H1 (cell line): ENCODE measurements at regions not wholly inside any gene's neighbourhood (a gene's known extent, or its start where the extent isn't known, plus 50 kb on each side); places are given as distances from the start of the nearest gene placed in this dataset.
A peak's percentile ranks its signal among the peaks of the same experiment; 100 is the strongest.

Experiments
- CTCF ChIA-PET: fragments of 300-600 bp; sonication (Branson Sonifier 250); formaldehyde crosslinking; loops from one replicate; lab custom pipeline; 2021; ENCODE audit not compliant: partially characterized antibody; lab: Charles Lee
- POLR2A ChIA-PET: fragments of 300-600 bp; sonication (Branson Sonifier 250); formaldehyde crosslinking; loops from one replicate; lab custom pipeline; 2021; ENCODE audit warnings: inconsistent platforms; ENCODE audit not compliant: partially characterized antibody; lab: Charles Lee
- DNase-seq, 2 experiments: peaks; one replicate each; pipeline versions ENCODE4 v3.0.0 to v3.0.0-alpha.2; 2010 to 2022; ENCODE audit warnings: low spot score in 2 of 2, low read depth in 1 of 2, mixed read lengths in 1 of 2
- FAIRE-seq: peaks from 2 replicates; lab custom pipeline; 2011; peaks lifted over from hg19 to GRCh38; lab: Jason Lieb, UNC
- H2AFZ ChIP-seq: 2 replicates; pipeline ENCODE4 v1.8.1; 2012; ENCODE audit warnings: low read length, inconsistent platforms
- H2AK5ac ChIP-seq: 2 replicates; pipeline ENCODE4 v1.6.1; 2013; ENCODE audit warnings: low read depth, low read length
- H2BK120ac ChIP-seq: replicated peaks from 2 replicates; pipeline ENCODE3; 2013; ENCODE audit warnings: low read depth, low read length, inconsistent platforms
- H2BK12ac ChIP-seq: 2 replicates; pipeline ENCODE4 v1.6.1; 2013; ENCODE audit warnings: low read depth, low read length
- H2BK15ac ChIP-seq: 2 replicates; pipeline ENCODE4 v1.6.1; 2013; ENCODE audit warnings: low read length
- H2BK20ac ChIP-seq: 2 replicates; pipeline ENCODE4 v1.6.1; 2013; ENCODE audit warnings: low read length
- H2BK5ac ChIP-seq: 2 replicates; pipeline ENCODE4 v1.6.1; 2013; ENCODE audit warnings: low read depth, low read length
- H3K14ac ChIP-seq: 2 replicates; pipeline ENCODE4 v1.6.1; 2013; ENCODE audit warnings: inconsistent platforms; ENCODE audit not compliant: insufficient read length
- H3K18ac ChIP-seq: 2 replicates; pipeline ENCODE4 v1.6.1; 2013; ENCODE audit warnings: low read length; ENCODE audit errors: extremely low read depth
- H3K23ac ChIP-seq: 2 replicates; pipeline ENCODE4 v1.6.1; 2013; ENCODE audit warnings: inconsistent platforms; ENCODE audit not compliant: insufficient read length
- H3K23me2 ChIP-seq: 2 replicates; pipeline ENCODE4 v1.6.1; 2013; ENCODE audit warnings: low read depth, low read length
- H3K27ac ChIP-seq: 2 replicates; pipeline ENCODE4 v1.6.1; 2011; ENCODE audit warnings: low read depth, low read length, inconsistent platforms
- H3K27me3 ChIP-seq, 4 experiments: replicated peaks in 1 of 4; 1 replicate in 1 of 4; 2 replicates in 3 of 4; pipeline versions ENCODE4 v1.6.1 to v1.8.1; 2011 to 2013; ENCODE audit warnings: low read length in 3 of 4, mild to moderate bottlenecking in 3 of 4, inconsistent platforms in 2 of 4, mixed read lengths in 2 of 4, moderate library complexity in 1 of 4; ENCODE audit not compliant: control insufficient read depth in 3 of 4, insufficient read depth in 3 of 4; ENCODE audit errors: extremely low read depth in 1 of 4
- H3K36me3 ChIP-seq, 4 experiments: 2 replicates each; pipeline versions ENCODE4 v1.6.1 to v1.8.1; 2011 to 2013; ENCODE audit warnings: mild to moderate bottlenecking in 4 of 4, low read length in 3 of 4, moderate library complexity in 2 of 4, control low read depth in 1 of 4, inconsistent platforms in 1 of 4; ENCODE audit not compliant: insufficient read depth in 4 of 4, control insufficient read depth in 2 of 4
- H3K4ac ChIP-seq: replicated peaks from 2 replicates; pipeline ENCODE3; 2013; ENCODE audit warnings: low read length, low read depth, mixed read lengths, inconsistent platforms; ENCODE audit not compliant: insufficient read length
- H3K4me1 ChIP-seq, 4 experiments: replicated peaks in 1 of 4; 1 replicate in 1 of 4; 2 replicates in 3 of 4; pipeline versions ENCODE4 v1.6.1 to v1.8.1; 2011 to 2013; ENCODE audit warnings: low read length in 3 of 4, inconsistent platforms in 2 of 4, mixed read lengths in 1 of 4; ENCODE audit not compliant: insufficient read depth in 4 of 4, control insufficient read depth in 3 of 4
- H3K4me2 ChIP-seq, 2 experiments: 2 replicates each; pipeline versions ENCODE4 v1.6.1 to v1.8.1; 2011 to 2013; ENCODE audit warnings: low read depth in 2 of 2, low read length in 2 of 2, control low read depth in 1 of 2, inconsistent platforms in 1 of 2, mild to moderate bottlenecking in 1 of 2; ENCODE audit not compliant: insufficient read depth in 1 of 2
- H3K4me3 ChIP-seq, 4 experiments: fragments of 200-600, 300-600 bp in 1 of 4; sonication (generic), shearing (Covaris generic), sonication (Bioruptor Twin) in 1 of 4; 2 replicates each; pipeline versions ENCODE4 v1.5.1 to v1.8.1; 2011 to 2016; ENCODE audit warnings: low read length in 4 of 4, low read depth in 3 of 4, control low read depth in 2 of 4, inconsistent platforms in 2 of 4, mild to moderate bottlenecking in 2 of 4, mixed read lengths in 1 of 4, moderate library complexity in 1 of 4; ENCODE audit not compliant: insufficient read depth in 2 of 4; ENCODE audit errors: extremely low read depth in 1 of 4
- H3K56ac ChIP-seq: replicated peaks from 2 replicates; pipeline ENCODE3; 2013; ENCODE audit warnings: low read depth, mild to moderate bottlenecking, mixed read lengths, low read length, inconsistent platforms; ENCODE audit not compliant: insufficient read length
- H3K79me1 ChIP-seq: 2 replicates; pipeline ENCODE4 v1.6.1; 2013; ENCODE audit warnings: low read depth, low read length, control low read depth
- H3K79me2 ChIP-seq, 2 experiments: 2 replicates each; pipeline versions ENCODE4 v1.6.1 to v1.8.1; 2012 to 2013; ENCODE audit warnings: low read length in 2 of 2, mild to moderate bottlenecking in 2 of 2, inconsistent platforms in 1 of 2; ENCODE audit not compliant: insufficient read depth in 2 of 2, control insufficient read depth in 1 of 2
- H3K9ac ChIP-seq, 4 experiments: replicated peaks in 1 of 4; 1 replicate in 1 of 4; 2 replicates in 3 of 4; pipeline versions ENCODE4 v1.6.1 to v1.8.1; 2011 to 2013; ENCODE audit warnings: low read depth in 3 of 4, low read length in 3 of 4, control low read depth in 2 of 4, mild to moderate bottlenecking in 2 of 4, moderate library complexity in 2 of 4, inconsistent platforms in 1 of 4; ENCODE audit errors: extremely low read depth in 1 of 4
- H3K9me3 ChIP-seq, 2 experiments: 2 replicates each; pipeline versions ENCODE4 v1.6.1 to v1.8.1; 2012 to 2013; ENCODE audit warnings: mild to moderate bottlenecking in 2 of 2, moderate library complexity in 2 of 2, control low read depth in 1 of 2, inconsistent platforms in 1 of 2, low read depth in 1 of 2, low read length in 1 of 2, mixed read lengths in 1 of 2; ENCODE audit not compliant: insufficient read depth in 2 of 2
- H4K20me1 ChIP-seq, 2 experiments: replicated peaks in 1 of 2; 2 replicates each; pipeline versions ENCODE3 to v1.8.1; 2011 to 2013; ENCODE audit warnings: inconsistent platforms in 2 of 2, low read length in 2 of 2, mild to moderate bottlenecking in 1 of 2; ENCODE audit not compliant: insufficient read depth in 2 of 2, control insufficient read depth in 1 of 2
- H4K5ac ChIP-seq: 2 replicates; pipeline ENCODE4 v1.6.1; 2013; ENCODE audit warnings: low read length, low read depth, mixed read lengths, inconsistent platforms; ENCODE audit not compliant: insufficient read length
- H4K8ac ChIP-seq: 2 replicates; pipeline ENCODE4 v1.8.0; 2013; ENCODE audit warnings: mild to moderate bottlenecking, moderate library complexity, low read length, inconsistent platforms; ENCODE audit not compliant: insufficient read depth; ENCODE audit errors: extremely low read depth
- H4K91ac ChIP-seq: replicated peaks from 2 replicates; pipeline ENCODE3; 2013; ENCODE audit warnings: low read length, mixed read lengths, inconsistent platforms; ENCODE audit not compliant: insufficient read length
- KDM5A ChIP-seq: fragments of 200-600 bp; IDR thresholded peaks from 2 replicates; pipeline ENCODE4 v1.7.1; 2012; ENCODE audit warnings: mild to moderate bottlenecking, low read length, inconsistent platforms, mixed read lengths
- SP1 ChIP-seq: IDR thresholded peaks from 2 replicates; pipeline ENCODE4 v1.6.1; 2011; ENCODE audit warnings: low read depth, low read length
- TBP ChIP-seq: IDR thresholded peaks from 2 replicates; pipeline ENCODE4 v1.6.1; 2011; ENCODE audit warnings: low read depth, low read length, improper control_type of control experiment
- WGBS, 2 experiments: shearing (Covaris generic) in 1 of 2; methylation state at CpG; one replicate each; pipeline versions ENCODE4 v1.1.6 to v1.1.7; 2013 to 2015; ENCODE audit warnings: low lambda C conversion rate in 2 of 2, mixed read lengths in 2 of 2, inconsistent platforms in 1 of 2, low coverage in 1 of 2, missing lambda C conversion rate in 1 of 2; ENCODE audit not compliant: insufficient replicate concordance in 2 of 2, insufficient coverage in 1 of 2, insufficient read length in 1 of 2; ENCODE audit errors: extremely low coverage in 1 of 2, missing lambda C conversion rate in 1 of 2; 5-methylcytosine and 5-hydroxymethylcytosine counted together

DNA sequence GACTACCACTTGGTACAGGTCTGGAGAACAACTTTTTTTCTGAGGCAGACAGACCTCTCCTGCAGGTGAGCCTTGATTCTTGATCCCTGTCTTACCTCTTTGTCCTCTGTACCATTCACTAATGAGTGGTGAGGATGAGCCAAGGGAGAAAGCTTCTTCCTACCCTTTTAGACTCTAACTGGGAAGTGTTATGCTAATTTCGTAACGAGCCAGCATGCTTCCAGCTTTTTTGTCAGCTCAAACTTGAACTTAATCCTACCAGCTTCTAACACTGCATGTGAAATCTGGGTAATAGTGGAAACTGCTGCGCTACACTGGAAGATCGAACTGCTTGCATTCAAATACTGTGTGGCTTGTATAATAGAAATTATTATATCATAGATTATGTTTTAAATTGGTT lies 87.0 kb downstream of the NEUROD6 start:
- H3K18ac ChIP-seq, result no peak overlapping the region
- H2BK120ac ChIP-seq, result no peak overlapping the region
- DNase-seq (no peak), FAIRE-seq (peak; percentile 97)
- H2BK12ac ChIP-seq, result no peak overlapping the region
- CTCF ChIA-PET, result interaction anchor here (1.0 to 1.8 kb wide), 7 partner anchors 9 to 124 kb away, joined by 3 to 9 read pairs (median 3); no protein-coding TSS in a partner anchor
- no peak overlapping the region for H2BK15ac ChIP-seq
- no peak overlapping the region for H2AK5ac ChIP-seq
- no peaks in the 10 kb centered on the region for H3K79me2 ChIP-seq
- no peak overlapping the region for H4K91ac ChIP-seq
- H2BK20ac ChIP-seq, result no peak overlapping the region
- no peak overlapping the region for H3K23ac ChIP-seq
- H2AFZ ChIP-seq, result no peak overlapping the region
- peak overlapping the region; percentile 34 to 38; a peak in 3 of 4 replicates for H3K4me2 ChIP-seq
- no peak overlapping the region for H3K14ac ChIP-seq
- no peaks in the 10 kb centered on the region for H3K79me1 ChIP-seq
- H3K27ac ChIP-seq, result no peak overlapping the region
- POLR2A ChIA-PET, result no interaction called here
- H3K9ac ChIP-seq, result no peak overlapping the region
- no peaks in the 10 kb centered on the region for H3K27me3 ChIP-seq
- peaks cover 0 to 6% (median 5%) of the 10 kb centered on the region in 4 experiments; a peak in 2 of 7 replicates for H3K4me1 ChIP-seq
- no peak overlapping the region for H3K4ac ChIP-seq
- H3K23me2 ChIP-seq, result no peaks in the 10 kb centered on the region
- no peak overlapping the region for H3K4me3 ChIP-seq
- no peak overlapping the region for H4K8ac ChIP-seq
- H3K56ac ChIP-seq, result no peak overlapping the region
- no peaks in the 10 kb centered on the region for H3K36me3 ChIP-seq
- no peak overlapping the region for H4K5ac ChIP-seq
- 51% methylated on average over 4 of the region's 4 CpGs; no CpG with 5 or more reads in 1 of the 2 experiments for WGBS, 2 experiments
- H3K9me3 ChIP-seq, result no peaks in the 10 kb centered on the region
- H2BK5ac ChIP-seq, result no peak overlapping the region
- H4K20me1 ChIP-seq, result no peaks in the 10 kb centered on the region
- TF ChIP-seq SP1 (0 out of 2 replicates have a peak, but pooled peaks have one; percentile 11), TBP (no peak), KDM5A (no peak)
